ENCODE measurements at regions not wholly inside any gene's neighbourhood (a gene's known extent, or its start where the extent isn't known, plus 50 kb on each side); places are given as distances from the start of the nearest gene placed in this dataset.

- DNase-seq: no peak
Measured at GRCh38 chr2:237251986-237252385, 162.0 kb downstream of the COL6A3 start.

DNA sequence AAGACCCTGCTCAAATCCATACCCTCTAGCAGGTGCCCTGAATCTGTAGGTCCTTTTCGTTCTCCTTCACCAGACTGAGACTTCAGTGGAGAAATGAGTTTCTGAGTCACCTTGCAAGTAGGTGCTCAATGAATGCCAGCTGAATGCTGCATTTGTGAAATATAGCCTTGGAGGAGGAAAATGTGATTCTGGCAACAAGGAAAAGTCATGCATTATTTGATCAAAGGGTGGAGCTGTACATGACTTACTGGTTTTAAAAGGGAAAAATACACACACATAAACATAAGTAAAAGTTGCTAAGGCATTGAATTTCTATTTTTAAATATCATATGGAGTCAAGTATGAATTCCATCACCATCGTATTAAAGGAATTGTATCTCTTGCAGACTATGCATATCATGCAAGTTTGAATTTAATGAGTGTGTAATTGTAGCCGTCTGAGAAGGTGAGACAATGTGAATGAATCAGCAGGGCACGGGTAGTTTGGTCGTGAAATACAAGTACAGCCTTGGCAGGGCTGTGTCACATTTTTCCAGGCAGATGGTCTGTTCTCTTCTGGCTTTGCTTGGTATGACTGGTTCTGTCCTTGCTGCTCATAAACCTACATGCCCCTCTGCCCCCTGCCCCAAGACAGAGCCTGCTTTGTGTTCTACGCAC, 160.8 kb downstream of the COL6A3 start:
- no peak for DNase-seq

DNA sequence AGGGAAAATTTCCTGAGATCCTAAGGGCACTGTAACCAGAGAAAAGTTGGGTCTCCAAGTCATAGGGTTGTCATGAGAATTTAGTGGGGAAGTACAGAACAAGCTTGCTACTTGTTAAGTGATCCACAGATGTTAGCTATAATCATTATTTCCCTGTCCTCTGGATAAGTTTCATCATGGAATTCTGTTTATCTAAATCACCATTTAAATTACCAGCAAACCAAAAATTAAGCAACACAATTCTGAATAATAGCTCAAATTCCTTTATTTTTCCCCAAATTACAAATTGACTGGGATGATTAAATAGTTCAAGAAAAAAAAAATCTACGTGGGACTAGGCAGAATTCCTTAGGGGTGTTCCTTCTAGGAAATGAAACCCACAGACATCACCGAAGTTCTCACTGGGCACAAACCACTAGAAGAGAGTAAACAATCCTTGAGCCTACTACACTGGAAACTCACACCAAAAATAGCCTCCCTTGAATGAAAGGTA, 159.5 kb downstream of the COL6A3 start:
- DNase-seq: no peak

DNA sequence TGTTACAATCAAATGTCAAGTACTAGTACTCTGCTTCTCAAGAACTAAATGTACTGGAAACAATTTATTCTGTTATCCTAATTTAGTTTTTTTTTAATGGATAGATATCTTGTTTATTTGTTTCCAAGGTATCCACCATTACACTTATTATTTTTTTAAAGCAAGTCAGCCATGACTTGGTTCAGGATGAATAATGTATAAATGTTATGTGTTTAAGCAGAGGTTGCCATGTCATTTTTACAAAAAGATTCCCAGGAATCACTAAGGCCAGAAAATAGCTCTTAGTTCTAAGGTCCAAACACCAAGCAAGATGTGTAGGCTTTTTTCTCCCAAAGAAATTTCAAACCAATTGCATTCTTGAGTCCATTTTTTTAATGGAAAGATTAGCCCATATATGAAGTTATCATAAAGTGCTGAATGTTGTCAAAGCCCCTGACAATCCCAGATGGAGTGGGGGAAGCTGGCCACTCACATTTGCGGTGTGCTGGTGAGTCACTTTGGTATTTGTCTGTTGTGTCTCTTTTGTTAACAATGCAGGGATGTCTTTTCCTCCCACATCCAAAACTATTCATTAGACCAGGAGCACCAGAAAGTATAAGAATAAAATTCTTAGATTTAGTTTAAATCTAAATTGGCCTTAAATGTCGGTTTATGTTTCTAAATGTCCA, 158.9 kb downstream of the COL6A3 start:
- no peak for DNase-seq

DNA sequence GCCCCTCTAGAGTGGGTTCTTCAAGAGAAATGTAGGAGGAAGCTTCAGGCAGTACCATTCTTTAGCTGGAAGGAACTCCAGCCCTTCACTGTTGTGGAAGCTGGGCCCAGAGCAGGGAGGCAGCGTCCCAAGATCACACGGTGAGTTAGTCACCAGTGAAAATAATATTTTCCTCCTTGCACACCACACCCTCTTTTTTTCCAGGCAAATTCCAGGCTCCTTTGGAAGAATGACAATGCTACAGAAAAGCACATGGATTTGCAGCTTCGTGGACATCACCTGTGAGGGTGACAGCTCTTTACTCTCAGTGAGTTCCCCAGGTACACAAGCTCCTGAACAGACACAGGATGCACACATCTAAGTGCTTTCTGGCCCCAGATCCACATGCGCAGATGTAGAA, 157.1 kb downstream of the COL6A3 start:
- no peak for DNase-seq

GRCh38 chr2:237257471-237257951, 156.5 kb downstream of the COL6A3 start:
- no peak for DNase-seq

- DNase-seq: no peak
Measured at GRCh38 chr2:237258116-237258515, 155.8 kb downstream of the COL6A3 start.

GRCh38 chr2:237258615-237259014, 155.3 kb downstream of the COL6A3 start:
- DNase-seq: no peak

- DNase-seq: no peak
Measured at GRCh38 chr2:237259201-237259600, 154.8 kb downstream of the COL6A3 start.

GRCh38 chr2:237260039-237260620, 153.8 kb downstream of the COL6A3 start:
- DNase-seq: no peak

- no peak for DNase-seq
Measured at GRCh38 chr2:237260686-237261085, 153.3 kb downstream of the COL6A3 start.

GRCh38 chr2:237261327-237261726, 152.6 kb downstream of the COL6A3 start:
- DNase-seq: no peak

- no peak for DNase-seq
Measured at GRCh38 chr2:237262838-237263771, 150.9 kb downstream of the COL6A3 start.

GRCh38 chr2:237264480-237265219, 149.3 kb downstream of the COL6A3 start:
- no peak for DNase-seq

DNA sequence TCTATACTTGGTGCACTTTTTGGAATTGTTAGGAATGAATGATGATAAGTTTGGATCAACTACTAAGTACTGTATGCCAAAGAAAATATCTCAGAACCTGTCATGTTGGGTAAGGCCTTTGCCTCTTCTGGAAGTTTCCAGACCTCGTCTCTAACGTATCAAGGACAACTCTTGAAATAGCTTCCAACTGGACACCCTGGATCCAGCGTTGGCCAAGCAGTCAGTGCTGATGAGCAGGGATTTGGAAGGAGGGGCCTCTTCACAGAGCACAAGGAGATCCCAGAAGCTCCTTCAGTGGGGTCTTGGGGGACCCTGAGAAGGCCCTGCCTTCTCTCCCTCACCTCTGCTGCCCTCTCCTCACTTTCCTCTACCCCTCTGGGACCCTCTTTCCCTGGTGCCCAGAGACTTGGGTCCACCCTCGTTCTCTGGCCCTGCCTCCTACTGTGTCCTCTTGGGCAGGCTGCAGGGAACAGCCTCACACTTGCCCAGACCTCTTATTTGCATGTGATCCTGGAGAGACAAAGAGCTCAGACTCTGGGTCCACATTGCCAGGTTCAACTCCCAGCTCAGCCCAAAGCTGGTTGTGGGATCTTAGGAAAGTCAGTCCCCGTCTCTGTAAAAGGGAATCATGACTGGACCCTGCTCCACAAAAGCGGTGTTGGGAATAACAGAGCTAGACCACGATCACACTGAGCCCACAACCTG, 145.8 kb downstream of the COL6A3 start:
- DNase-seq: no peak

GRCh38 chr2:237269138-237269875, 144.7 kb downstream of the COL6A3 start:
- no peak for DNase-seq

DNA sequence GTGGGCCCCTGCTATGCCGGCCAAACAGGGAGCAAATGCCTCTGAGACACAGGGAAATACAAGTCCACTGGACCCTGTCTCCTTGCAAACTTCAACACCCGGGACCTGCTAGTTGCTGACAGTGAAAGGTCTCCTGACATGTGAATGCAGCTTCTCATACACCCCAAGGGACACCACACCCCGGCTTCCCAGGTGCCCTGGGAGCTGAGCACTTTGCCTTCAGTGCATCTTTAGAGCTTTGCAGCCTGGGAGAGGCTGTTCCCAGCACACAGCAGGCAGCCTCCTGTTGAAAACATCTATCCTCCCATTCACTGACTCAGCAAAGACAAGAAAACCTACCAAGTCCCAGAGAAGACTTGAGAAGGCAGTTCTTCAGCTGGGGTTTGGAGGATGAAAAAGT, 143.4 kb downstream of the COL6A3 start:
- no peak for DNase-seq

DNA sequence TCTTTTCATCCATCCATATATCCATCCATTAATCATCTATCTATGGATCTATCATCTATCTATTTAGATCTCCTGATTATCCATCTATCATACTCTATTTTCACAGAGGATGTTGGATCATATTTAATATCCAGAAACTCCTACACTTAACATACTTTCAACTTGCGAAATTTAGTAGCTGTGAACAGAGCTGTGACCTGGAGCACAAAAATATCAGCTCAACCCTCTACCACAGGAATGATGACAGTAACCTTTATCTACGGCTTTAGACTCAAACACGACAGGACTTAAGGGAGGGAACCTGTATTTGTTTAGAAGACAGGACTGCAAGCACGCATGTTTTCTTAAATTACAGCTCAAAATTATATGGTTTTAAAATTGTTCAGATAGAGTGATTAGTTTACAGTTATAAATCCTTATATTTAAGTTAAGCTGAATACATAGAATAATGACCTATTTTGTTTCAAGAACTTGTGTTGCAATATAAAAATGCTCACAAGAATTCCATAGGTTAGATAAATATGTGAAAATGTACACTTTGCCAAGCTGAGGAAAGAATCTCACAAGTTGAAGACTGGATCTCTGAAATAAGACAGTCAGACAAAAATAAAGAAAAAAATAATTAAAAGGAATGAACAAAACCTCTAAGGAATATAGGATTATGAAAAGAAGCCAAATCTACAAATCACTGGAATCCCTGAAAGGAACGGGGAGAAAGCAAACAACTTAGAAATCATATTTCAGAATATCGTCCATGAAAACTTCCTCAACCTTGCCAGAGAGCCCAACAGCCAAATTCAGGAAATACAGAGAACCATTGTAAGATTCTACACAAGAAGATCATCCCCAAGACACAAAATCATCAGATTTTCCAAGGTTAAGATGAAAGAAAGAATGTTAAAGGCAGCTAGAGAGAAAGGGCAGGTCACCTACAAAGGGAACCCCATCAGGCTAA, 142.0 kb downstream of the COL6A3 start:
- DNase-seq: no peak
